AML-193 (cell line): ENCODE measurements at regions not wholly inside any gene's neighbourhood (a gene's known extent, or its start where the extent isn't known, plus 50 kb on each side); places are given as distances from the start of the nearest gene placed in this dataset.

Experiments
- DNase-seq, 2 experiments: peaks; one replicate each; lab custom pipeline; 2025; lab: John Stamatoyannopoulos, UW

- DNase-seq: no peak
Observed at GRCh38 chr3:105210141-105210540, 156.6 kb upstream of the ALCAM start.

- no peak for DNase-seq
Observed at GRCh38 chr3:105214590-105214989, 152.1 kb upstream of the ALCAM start.

GRCh38 chr3:105222568-105223093, 144.1 kb upstream of the ALCAM start:
- DNase-seq: no peak

GRCh38 chr3:105223815-105224214, 142.9 kb upstream of the ALCAM start:
- DNase-seq: no peak

- DNase-seq: no peak
Observed at GRCh38 chr3:105228696-105229095, 138.0 kb upstream of the ALCAM start.

- no peak for DNase-seq
Observed at GRCh38 chr3:105232553-105232952, 134.2 kb upstream of the ALCAM start.

- no peak for DNase-seq
Observed at GRCh38 chr3:105233010-105233409, 133.7 kb upstream of the ALCAM start.

- DNase-seq: no peak
Observed at GRCh38 chr3:105235221-105235620, 131.5 kb upstream of the ALCAM start.

- DNase-seq: no peak
Observed at GRCh38 chr3:105235785-105236184, 130.9 kb upstream of the ALCAM start.

GRCh38 chr3:105238367-105238766, 128.3 kb upstream of the ALCAM start:
- DNase-seq: no peak

- DNase-seq: no peak
Observed at GRCh38 chr3:105243076-105243475, 123.6 kb upstream of the ALCAM start.

GRCh38 chr3:105246536-105246935, 120.2 kb upstream of the ALCAM start:
- no peak for DNase-seq

GRCh38 chr3:105253225-105253624, 113.5 kb upstream of the ALCAM start:
- DNase-seq: no peak

- no peak for DNase-seq
Observed at GRCh38 chr3:105254154-105254553, 112.6 kb upstream of the ALCAM start.

GRCh38 chr3:105255350-105255749, 111.4 kb upstream of the ALCAM start:
- no peak for DNase-seq

- DNase-seq: no peak
Observed at GRCh38 chr3:105259496-105259895, 107.2 kb upstream of the ALCAM start.

GRCh38 chr3:105260385-105260784, 106.3 kb upstream of the ALCAM start:
- no peak for DNase-seq

- no peak for DNase-seq
Observed at GRCh38 chr3:105274536-105274935, 92.2 kb upstream of the ALCAM start.

GRCh38 chr3:105274958-105275357, 91.8 kb upstream of the ALCAM start:
- no peak for DNase-seq

GRCh38 chr3:105277656-105278055, 89.1 kb upstream of the ALCAM start:
- no peak for DNase-seq

GRCh38 chr3:105278688-105279087, 88.0 kb upstream of the ALCAM start:
- no peak for DNase-seq

GRCh38 chr3:105281989-105282388, 84.7 kb upstream of the ALCAM start:
- no peak for DNase-seq

GRCh38 chr3:105284876-105285275, 81.8 kb upstream of the ALCAM start:
- no peak for DNase-seq

GRCh38 chr3:105285653-105286241, 81.0 kb upstream of the ALCAM start:
- no peak for DNase-seq
